ENCODE measurements at regions not wholly inside any gene's neighbourhood (a gene's known extent, or its start where the extent isn't known, plus 50 kb on each side); places are given as distances from the start of the nearest gene placed in this dataset.

DNA sequence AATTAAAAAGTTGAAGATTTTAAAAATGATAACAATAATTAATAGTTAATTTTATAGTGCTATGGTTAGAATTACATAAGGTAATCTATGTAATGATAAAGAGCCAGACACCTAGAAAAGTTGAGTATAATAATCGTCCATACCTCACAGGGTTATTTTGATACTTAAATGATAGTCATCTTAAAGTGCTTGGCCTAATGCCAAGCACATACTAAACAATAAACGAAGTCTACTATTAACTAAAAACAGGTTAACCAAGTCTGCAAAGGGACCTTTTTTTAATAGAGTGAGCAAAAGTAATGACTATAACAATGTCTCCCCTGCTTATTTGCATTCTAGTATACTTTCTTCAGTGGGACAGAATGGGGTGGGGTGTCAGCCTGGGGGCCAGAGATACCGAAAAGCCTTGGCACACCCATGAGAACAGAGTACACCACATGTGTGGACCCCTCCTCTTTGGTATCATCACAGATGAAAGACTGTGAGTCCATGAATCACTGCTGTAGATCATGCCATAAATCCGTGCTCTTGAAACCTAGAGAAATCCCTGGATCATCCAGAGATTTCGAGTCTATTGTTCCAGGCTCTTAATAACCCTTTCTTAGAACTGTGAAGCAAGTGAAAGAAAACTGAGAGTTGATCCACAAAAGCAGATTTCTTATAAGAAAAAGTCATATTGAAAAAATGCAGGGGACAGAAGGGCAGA is 249.5 kb downstream of the PRELID2 start:
- no peaks in the 10 kb centered on the region for H3K27me3 ChIP-seq
- H3K27ac ChIP-seq: no peak overlapping the region
- H3K4me1 ChIP-seq: no peaks in the 10 kb centered on the region
- no peak for DNase-seq (ENCODE audit: low spot score)
- TF ChIP-seq, protein P1, sequence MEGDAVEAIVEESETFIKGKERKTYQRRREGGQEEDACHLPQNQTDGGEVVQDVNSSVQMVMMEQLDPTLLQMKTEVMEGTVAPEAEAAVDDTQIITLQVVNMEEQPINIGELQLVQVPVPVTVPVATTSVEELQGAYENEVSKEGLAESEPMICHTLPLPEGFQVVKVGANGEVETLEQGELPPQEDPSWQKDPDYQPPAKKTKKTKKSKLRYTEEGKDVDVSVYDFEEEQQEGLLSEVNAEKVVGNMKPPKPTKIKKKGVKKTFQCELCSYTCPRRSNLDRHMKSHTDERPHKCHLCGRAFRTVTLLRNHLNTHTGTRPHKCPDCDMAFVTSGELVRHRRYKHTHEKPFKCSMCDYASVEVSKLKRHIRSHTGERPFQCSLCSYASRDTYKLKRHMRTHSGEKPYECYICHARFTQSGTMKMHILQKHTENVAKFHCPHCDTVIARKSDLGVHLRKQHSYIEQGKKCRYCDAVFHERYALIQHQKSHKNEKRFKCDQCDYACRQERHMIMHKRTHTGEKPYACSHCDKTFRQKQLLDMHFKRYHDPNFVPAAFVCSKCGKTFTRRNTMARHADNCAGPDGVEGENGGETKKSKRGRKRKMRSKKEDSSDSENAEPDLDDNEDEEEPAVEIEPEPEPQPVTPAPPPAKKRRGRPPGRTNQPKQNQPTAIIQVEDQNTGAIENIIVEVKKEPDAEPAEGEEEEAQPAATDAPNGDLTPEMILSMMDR (IDR thresholded peaks at IDR 0.05): no peak
- no peak overlapping the region for H3K4me3 ChIP-seq
- no peaks in the 10 kb centered on the region for H3K36me3 ChIP-seq
- H3K9me3 ChIP-seq: peaks cover 0 to 4% of the 10 kb centered on the region in 2 donors

DNA sequence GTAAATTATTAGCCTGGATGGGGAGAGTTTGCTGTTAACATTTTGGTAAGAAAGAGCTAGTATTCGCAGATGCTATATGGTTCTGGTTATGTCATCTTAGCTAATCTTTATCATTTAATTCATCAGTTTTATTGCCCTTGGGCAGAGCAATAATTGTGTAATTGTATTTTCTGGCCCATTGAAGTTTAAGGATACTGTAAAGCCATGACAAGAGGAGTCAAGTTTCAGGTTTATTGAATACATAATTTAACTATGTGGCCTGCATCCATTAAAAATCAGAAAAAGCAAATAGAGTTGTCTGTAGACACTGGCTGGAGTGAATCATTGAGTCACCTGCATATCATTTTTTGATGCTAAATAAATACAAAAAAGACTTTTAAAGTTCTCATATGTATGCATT is 255.8 kb downstream of the PRELID2 start:
- no peaks in the 10 kb centered on the region for H3K4me1 ChIP-seq
- H3K27ac ChIP-seq: no peak overlapping the region
- H3K27me3 ChIP-seq: no peaks in the 10 kb centered on the region
- TF ChIP-seq, protein P1 (IDR thresholded peaks at IDR 0.05): no peak
- no peak for DNase-seq (ENCODE audit: low spot score)
- no peak overlapping the region for H3K4me3 ChIP-seq
- peaks cover 4 to 27% of the 10 kb centered on the region in 2 donors for H3K9me3 ChIP-seq
- H3K36me3 ChIP-seq: no peaks in the 10 kb centered on the region

DNA sequence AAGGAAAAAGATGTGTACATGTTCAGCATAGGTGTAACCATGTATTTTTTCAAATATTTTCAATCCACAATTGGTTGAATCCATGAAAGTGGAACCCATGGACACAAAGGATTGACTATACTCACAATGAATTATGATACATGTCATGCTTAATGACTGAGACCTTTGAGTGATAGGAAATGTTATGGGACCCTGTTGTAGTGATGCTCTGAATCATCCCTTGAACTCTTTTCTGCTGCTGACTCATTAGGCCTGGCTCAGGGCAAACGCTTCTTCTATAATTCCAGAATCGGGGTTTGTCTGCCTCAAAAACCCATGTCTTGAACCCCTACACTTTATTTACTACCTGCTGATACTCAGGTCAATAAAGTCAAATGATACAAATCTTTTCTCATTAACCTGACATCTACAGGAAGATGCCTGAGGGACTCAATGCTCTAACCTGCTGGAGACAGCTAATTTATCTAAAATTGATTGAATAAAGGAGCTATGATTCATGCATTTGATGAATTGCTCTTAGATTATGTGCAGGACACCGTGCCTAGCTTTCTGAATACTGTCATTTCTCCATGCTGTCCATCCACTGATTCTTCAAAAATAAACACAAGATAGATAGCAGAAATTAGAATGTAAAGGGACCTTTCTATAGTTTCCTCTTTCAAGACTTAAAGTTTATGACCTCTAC is 260.1 kb downstream of the PRELID2 start:
- no peaks in the 10 kb centered on the region for H3K36me3 ChIP-seq
- H3K27me3 ChIP-seq: no peaks in the 10 kb centered on the region
- TF ChIP-seq, protein P1 (IDR thresholded peaks at IDR 0.05): no peak
- H3K9me3 ChIP-seq: peaks cover 4 to 23% of the 10 kb centered on the region in 2 donors
- no peak overlapping the region for H3K27ac ChIP-seq
- H3K4me1 ChIP-seq: no peaks in the 10 kb centered on the region
- no peak for DNase-seq (ENCODE audit: low spot score)
- no peak overlapping the region for H3K4me3 ChIP-seq

DNA sequence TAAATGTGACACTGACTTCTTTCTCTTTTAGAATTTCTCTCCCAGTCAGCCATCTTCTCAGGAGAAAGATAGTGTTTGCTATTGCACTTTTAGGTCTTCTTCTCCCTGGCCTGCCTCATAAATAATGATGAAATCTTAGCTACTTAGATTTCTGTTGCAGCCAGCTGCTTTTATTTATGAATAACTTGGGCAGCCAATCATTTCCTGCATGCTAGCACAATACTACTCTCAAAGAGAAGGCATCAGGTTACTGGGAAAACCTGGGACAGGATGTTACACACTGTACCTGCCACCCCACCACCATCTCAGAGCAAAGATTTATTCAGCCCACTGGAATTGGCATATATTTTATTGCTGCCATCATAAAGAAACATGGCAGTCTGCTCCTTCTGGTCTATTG is 266.6 kb downstream of the PRELID2 start:
- Histone ChIP-seq H3K36me3 (no peaks in the 10 kb centered on the region), H3K27me3 (no peaks in the 10 kb centered on the region), H3K4me1 (no peaks in the 10 kb centered on the region), H3K4me3 (no peak overlapping the region), H3K9me3 (no peaks in the 10 kb centered on the region), H3K27ac (no peak overlapping the region)
- DNase-seq (ENCODE audit: low spot score): no peak
- TF ChIP-seq, protein P1 (IDR thresholded peaks at IDR 0.05): no peak

DNA sequence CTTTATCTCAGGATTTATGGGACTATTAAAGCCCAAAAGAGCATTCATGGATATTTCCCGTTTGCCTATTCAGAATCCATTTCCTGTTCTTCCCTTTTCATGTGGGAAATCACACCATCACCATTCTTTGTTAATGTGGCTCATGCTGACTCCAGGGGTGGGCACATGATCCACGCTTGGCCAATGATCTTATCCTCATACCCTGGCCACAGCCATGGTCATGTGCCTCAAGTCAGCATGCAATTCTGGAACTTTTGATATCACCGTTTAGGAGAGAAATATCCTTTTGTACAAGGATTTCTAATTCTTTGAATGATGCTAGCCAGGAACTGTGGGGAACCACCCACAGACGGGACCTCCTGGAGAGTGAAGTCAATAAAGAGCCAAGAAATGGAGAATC is 272.2 kb downstream of the PRELID2 start:
- H3K36me3 ChIP-seq: no peaks in the 10 kb centered on the region
- DNase-seq (ENCODE audit: low spot score): no peak
- no peaks in the 10 kb centered on the region for H3K4me1 ChIP-seq
- H3K9me3 ChIP-seq: no peaks in the 10 kb centered on the region
- H3K4me3 ChIP-seq: no peak overlapping the region
- TF ChIP-seq, protein P1 (IDR thresholded peaks at IDR 0.05): no peak
- no peaks in the 10 kb centered on the region for H3K27me3 ChIP-seq
- no peak overlapping the region for H3K27ac ChIP-seq

All from right atrium auricular region (tissue), 2 donors.